ENCODE measurements at regions not wholly inside any gene's neighbourhood (a gene's known extent, or its start where the extent isn't known, plus 50 kb on each side); places are given as distances from the start of the nearest gene placed in this dataset.
A peak's percentile ranks its signal among the peaks of the same experiment; 100 is the strongest.

GRCh38 chrX:94057385-94057784 lies 383.4 kb downstream of the FAM133A start:
- TF ChIP-seq CTCF (IDR thresholded peaks at IDR 0.05; ENCODE audit: extremely low read depth, low read depth, low read length) = no peak
- H4K20me1 ChIP-seq (ENCODE audit: insufficient read depth, low read length) = no peaks in the 10 kb centered on the region
- no peak overlapping the region for H3K27ac ChIP-seq (ENCODE audit: low read depth, low read length)
- peak; percentile 8 for DNase-seq (ENCODE audit: insufficient read length, low spot score, missing footprints)
- H2AFZ ChIP-seq (ENCODE audit: low read length) = no peak overlapping the region
- no peaks in the 10 kb centered on the region for H3K4me1 ChIP-seq (ENCODE audit: insufficient read depth, low read length)
- H3K27me3 ChIP-seq (ENCODE audit: insufficient read depth, low read length) = no peaks in the 10 kb centered on the region
- H3K36me3 ChIP-seq (ENCODE audit: insufficient read depth, low read length) = no peaks in the 10 kb centered on the region
- no peaks in the 10 kb centered on the region for H3K9me3 ChIP-seq (ENCODE audit: low read depth, low read length)
- H3K79me2 ChIP-seq (ENCODE audit: insufficient read depth, low read length) = no peaks in the 10 kb centered on the region
- H3K4me2 ChIP-seq (ENCODE audit: insufficient read depth, low read length) = no peak overlapping the region
- H3K4me3 ChIP-seq (ENCODE audit: insufficient read depth, low read length) = no peak overlapping the region

DNA sequence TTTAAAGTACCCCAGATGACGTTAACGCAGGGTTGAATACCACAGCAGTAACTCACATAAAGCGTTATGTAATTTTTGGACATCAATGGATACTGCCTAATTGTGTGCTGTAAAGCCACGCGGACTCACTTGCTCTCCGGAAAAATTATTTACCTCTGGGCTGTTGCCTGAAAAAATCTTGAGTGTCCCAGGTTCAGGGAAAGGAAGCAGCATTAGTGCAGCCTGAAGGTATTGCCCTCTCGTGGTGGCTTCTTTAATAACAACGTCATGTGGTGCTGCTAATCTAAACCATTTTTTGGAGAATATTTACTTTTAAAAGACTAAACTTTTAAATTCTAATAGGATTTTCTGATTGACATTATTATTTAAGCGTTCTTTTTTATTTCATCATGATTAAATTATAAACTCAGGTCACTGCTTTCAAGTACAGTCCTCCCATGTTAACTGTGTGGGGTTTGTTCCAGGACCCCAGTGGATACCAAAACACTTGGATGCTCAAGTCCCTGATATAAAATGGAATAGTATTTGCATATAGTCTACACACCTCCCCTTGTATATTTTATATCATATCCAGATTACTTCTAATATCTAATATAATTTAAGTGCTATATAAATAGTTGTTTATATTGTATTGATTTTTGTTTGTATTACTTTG lies 384.8 kb downstream of the FAM133A start:
- no peaks in the 10 kb centered on the region for H4K20me1 ChIP-seq (ENCODE audit: insufficient read depth, low read length)
- DNase-seq (ENCODE audit: insufficient read length, low spot score, missing footprints) = no peak

GRCh38 chrX:94065091-94065490 lies 391.1 kb downstream of the FAM133A start:
- Histone ChIP-seq H2AFZ (ENCODE audit: low read length) (no peak overlapping the region), H4K20me1 (ENCODE audit: insufficient read depth, low read length) (no peaks in the 10 kb centered on the region), H3K27ac (ENCODE audit: low read depth, low read length) (no peak overlapping the region), H3K4me1 (ENCODE audit: insufficient read depth, low read length) (no peaks in the 10 kb centered on the region), H3K36me3 (ENCODE audit: insufficient read depth, low read length) (no peaks in the 10 kb centered on the region), H3K79me2 (ENCODE audit: insufficient read depth, low read length) (no peaks in the 10 kb centered on the region), H3K4me3 (ENCODE audit: insufficient read depth, low read length) (no peak overlapping the region), H3K9me3 (ENCODE audit: low read depth, low read length) (no peaks in the 10 kb centered on the region), H3K4me2 (ENCODE audit: insufficient read depth, low read length) (no peak overlapping the region), H3K27me3 (ENCODE audit: insufficient read depth, low read length) (no peaks in the 10 kb centered on the region)
- TF ChIP-seq CTCF (IDR thresholded peaks at IDR 0.05; ENCODE audit: extremely low read depth, low read depth, low read length) = no peak
- no peak for DNase-seq (ENCODE audit: insufficient read length, low spot score, missing footprints)

More for the DNA sequence above, 384.8 kb downstream of the FAM133A start:
- Histone ChIP-seq H3K9me3 (ENCODE audit: low read depth, low read length) (no peaks in the 10 kb centered on the region), H3K4me1 (ENCODE audit: insufficient read depth, low read length) (no peaks in the 10 kb centered on the region), H3K27me3 (ENCODE audit: insufficient read depth, low read length) (no peaks in the 10 kb centered on the region), H3K79me2 (ENCODE audit: insufficient read depth, low read length) (no peaks in the 10 kb centered on the region), H2AFZ (ENCODE audit: low read length) (no peak overlapping the region), H3K36me3 (ENCODE audit: insufficient read depth, low read length) (no peaks in the 10 kb centered on the region), H3K4me3 (ENCODE audit: insufficient read depth, low read length) (no peak overlapping the region), H3K27ac (ENCODE audit: low read depth, low read length) (no peak overlapping the region), H3K4me2 (ENCODE audit: insufficient read depth, low read length) (no peak overlapping the region)
- peak; percentile 50 for TF ChIP-seq CTCF (IDR thresholded peaks at IDR 0.05; ENCODE audit: extremely low read depth, low read depth, low read length)

GRCh38 chrX:94089149-94089548 lies 415.1 kb downstream of the FAM133A start:
- Histone ChIP-seq H3K4me3 (ENCODE audit: insufficient read depth, low read length) (no peak overlapping the region), H3K9me3 (ENCODE audit: low read depth, low read length) (no peaks in the 10 kb centered on the region), H3K27me3 (ENCODE audit: insufficient read depth, low read length) (no peaks in the 10 kb centered on the region), H3K4me2 (ENCODE audit: insufficient read depth, low read length) (no peak overlapping the region), H2AFZ (ENCODE audit: low read length) (no peak overlapping the region), H3K27ac (ENCODE audit: low read depth, low read length) (no peak overlapping the region), H3K4me1 (ENCODE audit: insufficient read depth, low read length) (no peaks in the 10 kb centered on the region), H3K79me2 (ENCODE audit: insufficient read depth, low read length) (no peaks in the 10 kb centered on the region), H3K36me3 (ENCODE audit: insufficient read depth, low read length) (no peaks in the 10 kb centered on the region), H4K20me1 (ENCODE audit: insufficient read depth, low read length) (no peaks in the 10 kb centered on the region)
- TF ChIP-seq CTCF (IDR thresholded peaks at IDR 0.05; ENCODE audit: extremely low read depth, low read depth, low read length) = no peak
- no peak for DNase-seq (ENCODE audit: insufficient read length, low spot score, missing footprints)

Measured in osteoblast (primary cell).